Mucosa of gallbladder (tissue), 1 donor: ENCODE measurements at regions not wholly inside any gene's neighbourhood (a gene's known extent, or its start where the extent isn't known, plus 50 kb on each side); places are given as distances from the start of the nearest gene placed in this dataset.

Source experiments
- DNase-seq: peaks from one replicate; pipeline ENCODE4 v3.0.0-alpha.2; 2020; ENCODE audit warnings: low spot score
- donor health status: DM: no; HTN: no; CAD: no.

DNA sequence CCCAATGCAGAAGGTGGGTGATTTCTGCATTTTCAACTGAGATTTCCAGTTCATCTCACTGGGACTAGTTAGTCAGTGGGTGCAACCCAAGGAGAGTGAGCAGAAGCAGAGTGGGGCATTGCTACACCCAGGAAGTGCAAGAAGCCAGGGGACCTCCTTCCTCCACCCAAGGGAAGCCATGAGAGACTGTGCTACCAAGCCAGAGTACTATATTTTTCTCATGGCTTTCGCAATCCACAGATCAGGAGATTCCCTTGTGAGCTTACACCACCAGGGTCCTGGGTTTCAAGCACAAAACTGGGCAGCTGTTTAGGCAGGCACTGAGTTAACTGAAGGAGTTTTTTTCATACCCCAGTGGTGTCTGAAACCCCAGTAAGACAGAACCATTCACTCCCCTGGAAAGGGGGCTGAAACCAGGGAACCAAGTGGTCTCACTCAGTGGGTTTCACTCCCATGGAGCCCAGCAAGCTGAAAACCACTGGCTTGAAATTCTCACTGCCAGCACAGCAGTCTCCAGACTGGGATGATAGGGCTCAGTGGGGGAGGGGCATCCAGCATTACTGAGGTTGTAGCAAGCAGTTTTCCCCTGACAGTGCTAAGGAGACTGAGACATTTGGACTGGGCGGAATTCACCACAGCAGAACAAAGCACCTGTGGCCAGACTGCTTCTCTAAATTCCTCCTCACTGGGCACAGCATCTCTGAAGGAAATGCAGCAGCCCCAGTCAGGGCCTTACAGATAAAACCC lies 903.4 kb downstream of the TECRL start:
- no peak for DNase-seq

DNA sequence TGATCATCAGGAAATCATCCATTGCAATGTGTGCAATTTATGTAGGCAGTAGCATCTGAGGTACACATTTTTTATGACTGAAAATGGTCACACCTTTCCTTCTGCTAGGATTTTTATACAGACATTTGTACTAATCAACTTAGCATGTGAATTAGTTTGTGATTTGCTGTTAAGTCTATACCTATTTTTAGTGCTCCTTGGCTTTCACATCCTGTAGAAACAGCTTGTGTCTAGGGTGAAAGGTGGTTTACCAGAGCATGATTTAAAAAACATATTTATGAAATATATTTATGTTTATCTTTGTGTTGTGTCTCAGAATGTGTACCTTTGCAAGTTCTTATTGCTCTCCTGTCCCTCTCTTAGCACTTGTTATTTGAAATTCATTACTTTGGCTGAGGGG lies 916.0 kb downstream of the TECRL start:
- no peak for DNase-seq

DNA sequence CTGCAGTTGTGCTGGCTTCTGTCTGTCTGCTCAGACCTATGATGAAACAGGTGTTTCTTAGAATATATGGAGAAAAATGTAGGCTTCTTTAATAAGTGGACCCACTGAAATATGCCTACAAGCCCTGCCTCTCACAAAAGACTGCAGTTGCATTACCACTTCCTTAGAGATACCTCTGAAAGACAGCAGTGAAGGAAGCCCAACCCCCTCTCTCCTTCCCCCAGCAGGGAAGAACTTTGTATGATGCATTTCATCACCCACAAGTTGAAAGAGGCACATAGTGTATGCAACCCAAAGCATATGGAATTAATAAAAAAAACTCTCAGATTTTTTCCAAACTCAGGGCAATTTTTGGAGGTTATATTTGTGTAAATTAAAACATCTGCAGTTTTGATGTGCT lies 916.7 kb downstream of the TECRL start:
- DNase-seq, result no peak

DNA sequence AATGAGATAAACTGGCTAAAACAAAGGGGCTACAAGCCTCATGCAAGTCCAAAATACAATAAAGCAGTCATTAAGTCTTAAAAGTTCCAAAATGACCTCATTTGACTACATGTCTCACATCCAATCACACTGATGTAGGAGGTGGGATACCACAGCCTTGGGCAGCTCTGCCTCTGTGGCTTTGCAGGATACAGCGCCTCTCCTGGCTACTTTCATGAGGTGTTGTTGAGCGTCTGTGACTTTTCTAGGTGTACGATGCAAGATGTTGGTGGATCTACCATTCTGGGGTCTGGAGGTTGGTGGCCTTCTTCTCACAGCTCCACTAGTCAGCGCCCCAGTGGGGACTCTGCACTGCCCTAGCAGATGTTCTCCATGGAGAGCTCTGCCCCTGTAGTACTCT lies 944.9 kb downstream of the TECRL start:
- no peak for DNase-seq

DNA sequence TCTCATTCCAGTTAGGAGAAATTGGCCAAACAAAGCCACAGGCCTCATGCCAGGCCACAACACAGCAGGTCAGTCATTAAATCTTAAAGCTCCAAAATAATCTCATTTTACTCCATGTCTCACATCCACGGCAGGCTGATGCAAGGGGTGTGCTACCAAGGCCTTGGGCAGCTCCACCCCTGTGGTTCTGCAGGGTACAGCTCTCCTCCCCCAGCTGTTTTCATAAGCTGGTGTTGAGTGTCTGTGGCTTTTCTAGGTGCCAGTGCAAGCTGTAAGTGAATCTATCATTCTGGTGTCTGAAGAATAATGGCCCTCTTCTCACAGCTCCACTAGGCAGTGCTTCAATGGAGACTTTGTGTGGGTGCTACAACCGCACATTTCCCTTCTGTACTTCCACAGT lies 949.2 kb downstream of the TECRL start:
- DNase-seq, result no peak

DNA sequence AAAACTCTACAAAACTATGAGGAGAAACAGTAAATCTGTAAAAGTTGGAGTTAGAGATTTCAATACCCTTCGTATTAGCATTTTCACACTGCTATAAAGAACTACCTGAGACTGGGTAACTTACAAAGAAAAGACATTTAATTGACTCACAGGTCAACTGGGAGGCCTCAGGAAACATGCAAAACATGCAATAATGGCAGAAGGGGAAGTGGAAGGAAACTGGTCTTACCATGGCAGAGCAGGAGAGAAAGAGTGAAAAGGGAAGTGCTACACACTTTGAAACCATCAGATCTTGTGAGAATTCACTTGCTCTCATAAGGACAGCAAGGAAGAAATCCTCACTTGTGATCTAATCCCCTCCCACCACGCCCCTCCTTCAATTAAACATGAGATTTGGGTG lies 949.9 kb downstream of the TECRL start:
- DNase-seq, result no peak

DNA sequence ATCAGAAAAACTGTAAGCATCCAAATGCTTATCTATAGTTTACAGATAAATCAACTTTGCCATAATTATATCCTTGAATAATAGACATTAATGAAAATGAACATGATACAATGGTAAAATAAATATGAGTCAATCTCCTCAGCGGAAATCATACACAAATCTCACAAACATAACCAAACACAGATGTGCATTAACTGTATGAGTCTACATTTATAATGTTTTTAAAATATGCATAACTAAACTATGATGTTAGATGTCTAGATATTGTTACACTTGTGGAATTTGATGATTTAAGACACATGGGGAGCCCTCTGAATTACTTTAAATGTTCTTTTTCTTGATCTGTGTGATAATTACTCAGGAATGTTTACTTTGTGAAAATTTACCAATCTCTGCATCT lies 951.2 kb downstream of the TECRL start:
- no peak for DNase-seq

DNA sequence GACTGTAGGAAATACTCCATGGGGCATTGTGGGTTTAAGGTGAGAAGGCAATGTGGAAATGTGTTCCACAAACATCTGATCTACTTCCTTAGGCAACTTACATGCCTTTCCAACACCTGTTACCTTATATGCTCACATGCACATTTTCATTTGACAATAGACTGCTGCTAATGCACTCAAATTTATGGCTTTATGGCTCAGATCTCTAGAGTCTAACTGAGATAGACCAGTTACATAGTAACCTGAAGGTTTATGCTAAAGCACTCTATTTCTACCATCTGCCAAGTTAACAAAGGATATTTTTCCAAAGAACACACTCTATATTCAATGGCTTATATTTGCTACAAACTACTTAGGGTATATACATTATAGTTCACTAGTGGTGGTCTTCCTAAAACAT lies 969.0 kb downstream of the TECRL start:
- DNase-seq, result no peak

DNA sequence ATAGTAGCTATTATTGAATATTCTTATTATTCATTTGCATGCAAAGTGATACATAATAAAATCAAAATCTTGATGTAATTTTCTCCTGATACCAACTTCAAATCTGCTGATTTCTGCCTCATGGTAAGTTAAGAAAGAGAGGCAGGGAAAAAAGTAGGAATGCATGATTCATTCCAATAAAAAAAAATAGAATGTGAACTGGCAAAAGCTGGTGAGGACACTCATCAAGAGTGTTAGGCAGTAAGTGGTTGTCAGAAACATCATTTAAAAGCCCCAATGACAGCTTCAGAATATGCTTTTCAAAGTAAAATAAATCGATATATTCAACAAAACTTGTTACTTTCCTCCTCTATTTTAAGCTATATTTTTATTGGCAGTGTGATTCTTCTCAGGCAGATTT lies 979.1 kb downstream of the TECRL start:
- no peak for DNase-seq

DNA sequence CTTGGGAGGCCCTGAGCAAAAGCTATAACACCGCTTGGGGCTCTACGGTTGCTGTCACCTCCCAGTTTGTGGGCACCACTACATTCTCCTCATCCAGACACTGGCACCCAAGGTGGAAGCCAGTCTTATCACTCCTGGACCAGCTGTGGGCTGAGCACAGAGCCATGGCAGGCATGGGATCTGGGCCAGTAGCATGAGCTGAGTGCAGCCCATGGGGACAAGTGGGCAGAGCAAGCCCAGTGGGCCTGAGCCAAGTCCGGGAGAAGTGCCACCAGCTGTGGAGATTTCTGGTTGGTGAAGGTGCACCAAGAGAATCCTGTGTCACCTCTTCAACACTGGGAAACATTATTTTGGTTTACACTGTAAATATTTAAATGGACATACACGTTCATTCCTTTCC lies 1013.0 kb downstream of the TECRL start:
- no peak for DNase-seq

DNA sequence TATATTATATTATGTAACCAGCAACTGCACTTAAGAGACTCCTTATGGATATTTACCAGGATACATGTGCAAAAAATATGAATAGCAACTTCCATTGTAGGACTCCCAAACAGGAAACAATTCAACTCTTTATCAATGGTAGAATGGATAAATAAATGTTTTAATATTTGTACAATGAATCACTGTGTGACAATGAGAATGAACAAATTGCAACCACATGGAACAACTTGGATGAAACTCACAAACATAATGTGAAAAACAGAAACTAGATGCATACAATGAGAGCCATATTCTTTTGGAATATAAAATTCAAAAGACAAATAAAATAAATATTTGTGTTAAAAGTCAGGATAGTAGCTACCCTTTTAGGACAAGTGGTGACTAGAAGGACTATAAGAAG lies 1015.7 kb downstream of the TECRL start:
- no peak for DNase-seq

DNA sequence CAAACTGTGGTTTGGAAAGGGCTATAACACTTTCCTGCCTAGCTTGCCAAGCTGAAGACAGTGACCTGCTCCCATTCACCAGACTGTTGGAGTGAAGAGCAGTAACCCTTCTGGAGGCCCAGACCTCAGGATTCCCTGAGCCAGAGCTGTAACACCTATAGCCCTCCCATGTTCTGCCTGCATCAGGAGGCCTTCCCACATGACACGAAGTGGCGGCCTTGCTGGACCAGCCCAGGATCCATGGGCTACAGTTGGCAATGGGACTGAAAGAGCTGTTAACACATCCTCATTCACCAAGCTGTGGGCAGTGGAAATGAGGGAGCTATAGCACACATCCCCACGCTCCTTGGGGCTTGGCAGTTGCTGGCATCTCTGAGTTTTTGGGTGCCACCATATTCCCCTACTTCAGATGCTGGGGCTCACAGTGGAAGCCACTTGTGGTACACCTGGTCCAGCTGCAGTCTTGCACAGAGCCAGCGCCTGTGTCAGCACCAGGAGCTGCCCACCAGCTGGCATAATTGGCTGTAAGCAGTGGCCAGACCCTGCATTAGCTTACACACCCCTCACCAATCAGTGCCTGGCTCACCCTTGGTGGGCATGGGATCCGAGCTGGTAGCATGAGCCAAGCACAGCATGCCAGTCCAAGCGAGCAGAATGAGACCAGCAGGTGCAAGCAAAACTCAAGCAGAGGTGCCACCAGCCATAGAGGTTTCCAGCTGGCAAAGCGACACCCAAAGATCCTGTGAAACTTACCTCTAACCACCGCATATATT lies 1029.3 kb downstream of the TECRL start:
- no peak for DNase-seq

DNA sequence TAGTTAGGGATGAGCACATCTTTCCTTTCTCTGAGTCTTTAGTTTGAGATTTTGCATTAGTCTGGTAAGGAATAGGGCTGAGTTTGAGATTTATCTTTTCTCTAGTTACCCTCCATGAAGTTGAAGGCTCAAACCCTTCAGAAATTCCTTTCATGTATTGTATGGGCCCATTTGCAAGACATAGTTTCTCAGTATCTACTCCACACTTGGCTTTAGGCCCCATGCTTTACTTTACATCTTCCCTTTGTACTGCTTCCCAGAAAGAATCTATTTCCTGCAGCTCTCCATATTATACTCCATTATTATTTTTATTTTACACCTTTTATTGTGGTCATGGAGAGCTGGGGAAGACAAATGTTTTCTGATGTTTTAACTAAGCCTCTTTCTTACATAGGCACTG lies 1038.2 kb downstream of the TECRL start:
- no peak for DNase-seq

DNA sequence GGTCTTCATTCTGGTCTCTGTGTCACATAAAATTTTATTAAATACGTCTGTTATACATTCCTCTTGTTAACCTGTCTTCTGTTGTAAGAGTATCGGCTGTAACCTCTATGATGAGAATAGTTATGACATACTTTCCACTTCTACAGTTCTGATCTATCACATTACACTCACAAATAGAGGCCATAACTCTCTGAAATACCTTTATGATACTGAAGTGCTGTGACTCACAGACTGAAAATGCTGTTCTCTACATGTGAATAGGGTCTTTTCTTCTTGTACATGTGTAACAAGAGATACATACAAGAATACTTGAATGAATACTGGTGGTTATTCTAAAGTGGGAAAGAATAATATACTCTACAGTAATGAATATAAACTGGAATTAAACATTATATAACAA lies 1047.6 kb downstream of the TECRL start:
- no peak for DNase-seq

DNA sequence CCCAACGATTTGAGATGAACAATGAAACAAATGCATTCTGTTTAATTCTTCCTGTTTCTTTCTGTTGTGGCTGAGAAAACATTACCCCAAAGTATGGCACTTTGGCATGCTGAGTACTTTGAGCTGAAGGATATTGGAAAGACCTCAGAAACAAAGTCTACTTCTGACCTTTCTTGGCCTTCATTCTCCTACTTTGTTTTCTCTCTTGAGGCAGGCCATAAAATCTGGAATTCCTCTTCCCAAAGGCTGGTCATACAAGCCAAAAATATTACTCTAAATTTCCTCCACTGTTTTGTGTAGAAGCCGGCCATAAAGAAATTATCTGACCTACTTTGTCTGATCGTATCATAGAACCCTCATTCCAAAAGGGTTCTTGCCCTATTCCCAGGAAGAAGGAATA lies 1048.2 kb downstream of the TECRL start:
- no peak for DNase-seq

DNA sequence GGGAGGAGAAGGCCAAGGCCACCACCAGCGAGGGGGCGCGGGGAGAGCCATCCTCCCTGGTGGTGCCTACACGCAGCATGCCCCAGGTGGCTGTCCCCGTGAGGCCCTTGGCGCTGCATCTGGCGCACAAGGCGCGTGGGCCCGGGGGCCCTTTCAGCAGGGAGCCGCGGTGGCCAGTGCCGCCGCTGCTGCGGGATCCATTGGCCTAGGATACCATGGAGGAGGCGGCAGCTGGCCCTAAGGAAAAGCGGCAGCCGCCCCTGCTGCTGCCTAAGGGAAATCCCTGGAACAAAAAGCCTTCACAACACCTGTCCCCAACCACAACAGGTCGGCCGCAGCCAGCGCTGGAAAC lies 1059.6 kb downstream of the TECRL start:
- DNase-seq, result no peak

DNA sequence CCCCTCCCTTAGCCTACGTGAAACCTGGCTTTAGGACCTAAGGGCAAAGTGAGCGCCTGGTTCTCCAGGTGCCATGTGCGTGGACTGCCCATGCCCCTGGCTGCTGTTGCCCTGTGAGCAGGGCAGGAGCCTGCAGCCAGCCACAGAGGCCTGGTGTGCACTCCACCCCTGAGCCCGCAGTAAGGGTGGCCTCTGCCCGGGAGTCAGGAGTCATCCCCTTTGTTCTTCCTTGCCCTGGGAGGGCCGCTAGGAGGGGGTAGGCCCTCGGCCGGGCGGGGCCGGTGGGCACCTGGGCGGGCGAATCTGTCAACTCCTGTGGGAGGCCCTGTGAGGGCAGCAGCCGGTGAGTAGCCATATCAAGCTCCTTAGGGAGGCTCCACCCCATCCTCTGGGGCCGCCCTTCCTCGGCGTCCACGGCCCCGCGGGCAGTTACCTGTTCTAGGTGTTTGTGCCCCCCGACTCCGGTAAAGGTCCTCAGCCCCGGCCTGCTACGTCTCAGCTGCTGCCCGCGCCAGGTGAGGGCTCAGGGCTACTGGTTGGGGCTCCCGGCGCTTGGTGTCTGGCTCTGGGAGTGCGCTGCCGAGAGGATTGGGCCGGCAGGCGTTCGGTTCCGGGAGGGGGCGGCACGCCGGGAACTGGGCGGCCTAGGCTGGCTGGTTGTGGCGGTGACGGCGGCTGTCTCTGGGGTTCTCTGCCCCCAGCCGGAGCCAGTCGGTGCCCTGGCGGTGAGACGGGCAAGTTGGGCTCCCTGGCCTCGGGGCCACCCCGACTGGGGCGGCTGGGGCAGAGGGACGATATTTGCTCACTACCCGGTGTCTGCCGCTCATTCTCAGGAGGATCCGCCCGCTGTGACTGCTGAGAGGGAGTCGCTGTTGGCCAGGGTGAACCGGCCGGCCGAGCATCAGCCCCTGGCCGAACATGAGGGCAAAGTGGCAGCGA lies 1060.2 kb downstream of the TECRL start:
- no peak for DNase-seq

DNA sequence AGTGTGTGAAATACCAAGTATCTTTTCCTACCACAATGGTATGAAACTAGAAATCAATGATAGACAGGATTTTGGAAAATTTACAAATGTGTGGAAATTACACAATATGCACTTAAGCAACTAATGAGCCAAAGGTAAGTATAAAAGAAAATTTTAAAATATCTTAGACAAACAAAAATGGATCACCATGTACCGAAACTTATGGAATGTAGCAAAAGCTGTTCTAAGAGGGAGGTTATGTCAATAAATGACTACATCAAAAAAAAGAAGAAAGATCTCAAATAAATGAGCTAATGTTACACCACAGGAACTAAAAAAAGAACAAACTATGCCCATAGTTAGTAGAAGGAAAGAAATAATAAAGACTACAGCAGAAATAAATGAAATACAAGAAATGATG lies 1084.1 kb downstream of the TECRL start:
- no peak for DNase-seq

DNA sequence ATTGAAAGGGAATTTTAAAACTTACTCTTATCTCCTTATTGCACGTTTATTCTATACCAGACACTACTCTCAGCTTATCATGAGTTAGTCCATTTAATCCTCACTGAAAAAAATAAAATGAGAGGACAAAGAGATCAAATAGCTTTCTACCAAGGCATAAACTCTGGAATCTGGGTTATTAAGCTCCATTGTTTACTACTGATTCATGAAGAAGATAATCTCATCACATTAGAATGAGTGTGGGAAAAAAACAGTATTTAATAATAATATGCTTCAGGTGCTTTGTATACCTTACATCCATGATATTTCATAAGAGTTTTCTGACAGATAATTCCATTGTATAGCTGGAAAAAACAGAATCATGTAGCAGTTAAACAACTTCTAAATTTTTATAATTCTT lies 1092.6 kb downstream of the TECRL start:
- DNase-seq, result no peak

DNA sequence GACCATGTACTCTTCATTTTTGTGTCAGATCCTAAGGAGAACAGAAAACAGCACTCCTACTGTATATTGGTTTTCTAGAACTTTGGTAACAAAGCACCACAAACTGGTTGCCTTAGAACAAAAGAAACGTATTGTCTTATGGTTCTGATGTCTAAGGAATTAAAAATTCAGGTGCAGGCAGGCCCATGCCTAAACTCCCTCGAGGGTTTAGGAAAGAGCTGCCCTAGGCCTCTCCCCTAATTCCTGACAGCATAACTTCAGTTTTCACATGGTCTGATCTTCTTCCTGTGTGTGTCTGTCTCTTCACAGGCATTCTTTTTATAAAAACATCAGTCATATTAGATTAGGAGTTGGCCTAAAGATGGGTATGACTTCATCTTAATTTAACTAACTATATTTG lies 1093.6 kb downstream of the TECRL start:
- DNase-seq, result no peak

DNA sequence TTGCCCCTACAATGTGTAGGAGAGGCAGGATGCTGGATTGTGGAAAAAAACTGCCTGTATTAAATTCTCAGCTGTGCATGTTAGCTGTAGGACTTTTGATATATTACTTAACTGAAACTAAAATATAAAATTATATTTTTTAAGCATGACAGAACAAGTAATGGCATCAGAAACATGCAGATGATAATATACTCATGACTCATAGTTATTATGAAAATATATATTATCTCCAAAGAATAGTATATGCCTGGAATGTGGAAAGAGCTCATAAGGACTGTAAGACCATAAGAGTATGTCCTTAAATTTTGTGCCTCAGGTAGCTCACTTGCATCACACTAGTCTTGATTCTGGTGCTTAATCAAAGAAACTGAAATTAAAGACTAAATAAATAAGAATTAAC lies 1100.6 kb downstream of the TECRL start:
- DNase-seq, result no peak

DNA sequence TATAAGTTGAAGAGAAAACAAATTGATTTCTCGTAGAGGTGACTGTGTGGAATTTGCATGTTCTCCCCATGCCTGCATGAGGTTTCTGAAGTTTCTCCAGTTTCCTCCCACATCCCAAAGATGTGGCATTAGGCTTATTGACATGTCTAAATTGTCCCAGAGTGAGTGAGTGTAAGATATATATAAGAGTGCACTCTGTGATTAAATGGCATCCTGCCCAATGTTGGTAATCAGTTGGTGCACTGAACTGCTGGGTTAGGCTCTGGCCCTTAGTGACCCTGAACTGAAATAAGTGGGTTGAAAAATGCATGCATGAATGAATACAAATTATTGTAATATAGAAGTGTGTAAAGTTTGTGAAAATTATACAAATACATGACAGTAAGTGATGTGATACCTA lies 1106.5 kb downstream of the TECRL start:
- DNase-seq, result no peak

DNA sequence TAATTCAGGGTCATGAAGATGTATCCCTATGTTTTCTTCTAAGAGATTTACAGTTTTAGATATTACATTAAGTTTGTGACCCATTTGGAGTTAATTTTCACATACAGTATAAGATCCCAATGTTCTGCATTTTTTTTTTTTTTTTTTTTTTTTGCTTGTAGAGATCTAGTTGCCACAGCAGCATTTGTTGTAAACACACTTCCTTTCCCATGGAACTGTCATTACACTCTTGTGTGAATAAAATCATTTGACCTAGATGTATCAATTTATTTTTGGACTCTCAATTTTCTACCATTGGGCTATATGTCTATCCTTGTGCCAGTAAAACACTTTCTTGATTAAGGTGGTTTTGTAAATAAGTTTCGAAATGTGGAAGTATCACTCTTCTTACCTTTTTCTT lies 1107.2 kb downstream of the TECRL start:
- no peak for DNase-seq
